C4-2B (cell line): ENCODE measurements at regions not wholly inside any gene's neighbourhood (a gene's known extent, or its start where the extent isn't known, plus 50 kb on each side); places are given as distances from the start of the nearest gene placed in this dataset.

Experiments
- CTCF ChIP-seq: fragments of 450-650 bp; conservative IDR thresholded peaks from 2 replicates; pipeline ENCODE4 v1.5.1; 2017; ENCODE audit warnings: mild to moderate bottlenecking
- ZFX ChIP-seq: fragments of 450-650 bp; IDR thresholded peaks from 2 replicates; pipeline ENCODE4 v1.6.1; 2017

- TF ChIP-seq CTCF (no peak), ZFX (no peak)
Measured at GRCh38 chr16:86753399-86753798, 175.1 kb downstream of the FOXL1 start.
